ENCODE measurements at regions not wholly inside any gene's neighbourhood (a gene's known extent, or its start where the extent isn't known, plus 50 kb on each side); places are given as distances from the start of the nearest gene placed in this dataset.

GRCh38 chr12:74959657-74960056 is 250.0 kb downstream of the KCNC2 start:
- TF ChIP-seq CTCF (IDR thresholded peaks at IDR 0.05 in 4 of 5, conservative IDR thresholded peaks at IDR 0.05 in 1 of 5) (no peak), POLR2A (IDR thresholded peaks at IDR 0.05) (no peak)
- Histone ChIP-seq H3K27ac (no peak overlapping the region), H3K36me3 (no peaks in the 10 kb centered on the region), H3K9me3 (no peaks in the 10 kb centered on the region), H3K4me1 (no peaks in the 10 kb centered on the region), H3K4me3 (no peak overlapping the region), H3K27me3 (no peaks in the 10 kb centered on the region)
- intact Hi-C loops (cut with DNase I; ENCODE audit: low total_unique reads), result no loop called here
- DNase-seq (no peak), ATAC-seq (no peak)
- in situ Hi-C loops (cut with MboI; ENCODE audit: low sequenced_read_pairs in 4 of 4), result no loop called here

- intact Hi-C loops (cut with DNase I; ENCODE audit: low total_unique reads), result no loop called here
- in situ Hi-C loops (cut with MboI; ENCODE audit: low sequenced_read_pairs in 4 of 4), result no loop called here
Observed at GRCh38 chr12:74963304-74963703, 246.3 kb downstream of the KCNC2 start.

DNA sequence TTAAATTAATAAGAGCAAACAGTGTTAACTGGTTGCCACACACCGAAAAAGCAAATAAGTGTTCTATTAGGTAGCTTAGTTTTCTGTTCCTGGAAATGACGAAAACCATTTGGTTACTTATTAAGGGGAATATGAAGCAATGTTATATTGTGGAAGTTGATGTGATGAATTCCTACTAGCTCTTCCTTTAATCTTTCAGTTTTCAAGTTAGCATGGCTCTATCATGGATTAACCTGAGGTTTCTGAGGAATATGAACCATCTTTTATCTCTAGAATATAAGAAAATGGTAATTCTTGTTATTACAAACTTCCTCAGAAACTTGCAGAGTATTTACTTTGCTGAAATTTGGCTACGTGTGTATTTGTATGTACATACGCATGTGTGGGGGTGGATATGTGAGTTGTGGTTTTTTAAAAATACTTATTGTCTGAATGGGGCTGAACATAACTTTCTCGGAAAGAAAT is 245.7 kb downstream of the KCNC2 start:
- H3K36me3 ChIP-seq, result no peaks in the 10 kb centered on the region
- no peaks in the 10 kb centered on the region for H3K4me1 ChIP-seq
- TF ChIP-seq POLR2A (IDR thresholded peaks at IDR 0.05), result no peak
- no peak for TF ChIP-seq CTCF (IDR thresholded peaks at IDR 0.05 in 4 of 5, conservative IDR thresholded peaks at IDR 0.05 in 1 of 5)
- H3K4me3 ChIP-seq, result no peak overlapping the region
- no peak for DNase-seq
- no peak for ATAC-seq
- intact Hi-C loops (cut with DNase I; ENCODE audit: low total_unique reads), result no loop called here
- H3K9me3 ChIP-seq, result no peaks in the 10 kb centered on the region
- H3K27me3 ChIP-seq, result no peaks in the 10 kb centered on the region
- H3K27ac ChIP-seq, result no peak overlapping the region
- in situ Hi-C loops (cut with MboI; ENCODE audit: low sequenced_read_pairs in 4 of 4), result no loop called here

More at GRCh38 chr12:74963304-74963703, 246.3 kb downstream of the KCNC2 start:
- no peak for ATAC-seq
- Histone ChIP-seq H3K4me3 (no peak overlapping the region), H3K36me3 (no peaks in the 10 kb centered on the region), H3K4me1 (no peaks in the 10 kb centered on the region), H3K27ac (no peak overlapping the region), H3K9me3 (no peaks in the 10 kb centered on the region), H3K27me3 (no peaks in the 10 kb centered on the region)
- DNase-seq, result no peak
- TF ChIP-seq CTCF (IDR thresholded peaks at IDR 0.05 in 4 of 5, conservative IDR thresholded peaks at IDR 0.05 in 1 of 5) (no peak), POLR2A (IDR thresholded peaks at IDR 0.05) (no peak)

DNA sequence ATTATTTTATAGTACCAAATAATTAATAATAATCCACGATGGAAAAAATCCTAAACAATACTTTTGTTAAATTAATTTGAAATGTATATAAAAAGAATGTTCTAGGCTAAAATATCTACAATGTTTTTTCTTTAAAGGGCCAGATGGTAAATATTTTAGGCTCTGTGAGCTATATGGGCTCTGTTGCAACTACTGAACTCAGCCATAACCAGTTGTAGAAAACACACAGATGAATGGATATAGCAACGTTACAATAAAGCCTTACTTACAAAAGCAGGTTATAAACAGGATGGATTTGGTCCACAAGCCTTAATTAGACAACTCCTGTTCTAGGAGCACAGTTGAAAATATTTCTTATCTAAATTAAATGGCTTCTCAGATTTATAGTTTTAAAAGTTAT is 245.2 kb downstream of the KCNC2 start:
- intact Hi-C loops (cut with DNase I; ENCODE audit: low total_unique reads), result no loop called here
- H3K36me3 ChIP-seq, result no peaks in the 10 kb centered on the region
- H3K27ac ChIP-seq, result no peak overlapping the region
- no peaks in the 10 kb centered on the region for H3K9me3 ChIP-seq
- no peaks in the 10 kb centered on the region for H3K27me3 ChIP-seq
- H3K4me1 ChIP-seq, result no peaks in the 10 kb centered on the region
- TF ChIP-seq CTCF (IDR thresholded peaks at IDR 0.05 in 4 of 5, conservative IDR thresholded peaks at IDR 0.05 in 1 of 5), result no peak
- TF ChIP-seq POLR2A (IDR thresholded peaks at IDR 0.05), result no peak
- in situ Hi-C loops (cut with MboI; ENCODE audit: low sequenced_read_pairs in 4 of 4), result no loop called here
- no peak overlapping the region for H3K4me3 ChIP-seq
- no peak for ATAC-seq
- no peak for DNase-seq

GRCh38 chr12:74971201-74971600 is 238.4 kb downstream of the KCNC2 start:
- no peaks in the 10 kb centered on the region for H3K9me3 ChIP-seq
- ATAC-seq (no peak), DNase-seq (no peak)
- H3K27me3 ChIP-seq, result no peaks in the 10 kb centered on the region
- TF ChIP-seq CTCF (IDR thresholded peaks at IDR 0.05 in 4 of 5, conservative IDR thresholded peaks at IDR 0.05 in 1 of 5) (no peak), POLR2A (IDR thresholded peaks at IDR 0.05) (no peak)
- no peaks in the 10 kb centered on the region for H3K4me1 ChIP-seq
- H3K36me3 ChIP-seq, result no peaks in the 10 kb centered on the region
- in situ Hi-C loops (cut with MboI; ENCODE audit: low sequenced_read_pairs in 4 of 4), result no loop called here
- no peak overlapping the region for H3K27ac ChIP-seq
- intact Hi-C loops (cut with DNase I; ENCODE audit: low total_unique reads), result no loop called here
- no peak overlapping the region for H3K4me3 ChIP-seq

Measured in gastrocnemius medialis (tissue), 4 donors.